Liver (tissue), 3 donors: ENCODE measurements at regions not wholly inside any gene's neighbourhood (a gene's known extent, or its start where the extent isn't known, plus 50 kb on each side); places are given as distances from the start of the nearest gene placed in this dataset.

Experiments used
- CTCF ChIP-seq: fragments of 150-350 bp; IDR thresholded peaks from 2 replicates; pipeline ENCODE4 v1.5.1; 2017; ENCODE audit warnings: improper control_type of control experiment, low read depth, low read length; ENCODE audit not compliant: missing input control
- EGR1 ChIP-seq, 2 donors: IDR thresholded peaks; 2 replicates each; pipeline ENCODE4 v1.6.1; 2016 to 2018; ENCODE audit warnings: antibody characterized with exemption in 2 of 2, low read depth in 2 of 2
- GABPA ChIP-seq, 2 donors: IDR thresholded peaks in 1 of 2; conservative IDR thresholded peaks in 1 of 2; 2 replicates each; pipeline ENCODE4 v1.6.1; 2016; ENCODE audit warnings: antibody characterized with exemption in 2 of 2, mild to moderate bottlenecking in 1 of 2, moderate library complexity in 1 of 2
- HNF4A ChIP-seq, 2 donors: conservative IDR thresholded peaks; 2 replicates each; pipeline ENCODE4 v1.6.1; 2016; ENCODE audit warnings: antibody characterized with exemption in 2 of 2, mild to moderate bottlenecking in 2 of 2
- JUND ChIP-seq, 2 donors: IDR thresholded peaks; 2 replicates each; pipeline ENCODE4 v1.6.1; 2016; ENCODE audit warnings: antibody characterized with exemption in 2 of 2
- NR2F2 ChIP-seq: IDR thresholded peaks from 2 replicates; pipeline ENCODE4 v1.6.1; 2016; ENCODE audit warnings: antibody characterized with exemption
- RAD21 ChIP-seq, 2 donors: IDR thresholded peaks; 2 replicates each; pipeline ENCODE4 v1.6.1; 2016; ENCODE audit warnings: antibody characterized with exemption in 2 of 2, mild to moderate bottlenecking in 2 of 2
- REST ChIP-seq: IDR thresholded peaks from 2 replicates; pipeline ENCODE4 v1.6.1; 2016; ENCODE audit warnings: antibody characterized with exemption, mild to moderate bottlenecking
- RXRA ChIP-seq, 2 donors: IDR thresholded peaks; 2 replicates each; pipeline ENCODE4 v1.6.1; 2017 to 2018; ENCODE audit warnings: antibody characterized with exemption in 2 of 2, mild to moderate bottlenecking in 1 of 2
- TAF1 ChIP-seq: conservative IDR thresholded peaks from 2 replicates; pipeline ENCODE4 v1.6.1; 2016; ENCODE audit warnings: antibody characterized with exemption, mild to moderate bottlenecking
- ZBTB33 ChIP-seq: IDR thresholded peaks from 2 replicates; pipeline ENCODE4 v1.6.1; 2016; ENCODE audit warnings: antibody characterized with exemption
- TF ChIP-seq, protein P1 (sequence below): IDR thresholded peaks from 2 replicates; pipeline ENCODE4 v1.6.1; 2016; ENCODE audit warnings: antibody characterized with exemption
- donor health status: healthy.
- donor health status: healthy.

DNA sequence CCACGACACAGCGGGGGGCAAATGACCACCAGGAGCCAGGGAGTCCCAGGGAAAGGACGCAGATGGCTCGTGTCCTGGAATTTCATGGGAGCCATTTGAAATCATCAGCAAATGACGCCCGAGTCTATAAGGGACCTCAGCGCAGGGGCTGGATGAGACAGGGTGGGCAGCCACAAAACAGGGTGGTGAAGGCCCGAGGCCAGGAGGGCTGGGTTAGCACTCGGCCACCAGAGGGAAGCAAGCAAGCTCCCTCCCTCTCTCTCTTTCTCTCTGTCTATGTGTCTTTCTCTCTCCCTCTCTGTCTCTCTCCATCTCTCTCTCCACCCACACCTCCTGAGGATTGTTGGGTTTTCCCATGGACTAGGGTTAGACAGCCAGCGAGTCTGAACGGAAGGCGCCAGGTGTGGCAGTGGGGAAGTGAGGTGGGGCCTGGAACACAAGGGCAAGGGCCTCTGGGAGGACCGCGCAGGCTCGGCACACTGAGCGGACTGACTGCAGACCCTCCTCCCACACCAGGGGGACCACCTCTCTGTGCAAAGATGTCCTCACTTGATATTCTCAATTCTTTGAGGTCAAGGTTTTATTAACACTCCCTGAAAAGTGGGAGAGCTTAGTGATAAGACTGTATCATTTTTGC lies 73.8 kb upstream of the TMPRSS2 start:
- TF ChIP-seq CTCF (no peak), ZBTB33 (no peak), TAF1 (no peak), EGR1 (IDR thresholded peaks at IDR 0.05; ENCODE audit: low read depth in 2 of 2) (no peak), RXRA (IDR thresholded peaks at IDR 0.05) (no peak), GABPA (IDR thresholded peaks at IDR 0.05 in 1 of 2, conservative IDR thresholded peaks at IDR 0.05 in 1 of 2) (no peak), REST (no peak), NR2F2 (no peak), JUND (IDR thresholded peaks at IDR 0.05) (no peak), RAD21 (IDR thresholded peaks at IDR 0.05) (no peak), HNF4A (conservative IDR thresholded peaks at IDR 0.05) (no peak)
- TF ChIP-seq, protein P1, sequence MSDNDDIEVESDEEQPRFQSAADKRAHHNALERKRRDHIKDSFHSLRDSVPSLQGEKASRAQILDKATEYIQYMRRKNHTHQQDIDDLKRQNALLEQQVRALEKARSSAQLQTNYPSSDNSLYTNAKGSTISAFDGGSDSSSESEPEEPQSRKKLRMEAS, result no peak
